Heart left ventricle (tissue), 16 donors: ENCODE measurements at regions not wholly inside any gene's neighbourhood (a gene's known extent, or its start where the extent isn't known, plus 50 kb on each side); places are given as distances from the start of the nearest gene placed in this dataset.

Experiments
- ATAC-seq, 4 donors: fragments of 200-7000 bp; cut with Tn5 transposase; one replicate each; pipeline ENCODE4 v1.9.1; 2020 to 2022; ENCODE audit warnings: moderate library complexity in 4 of 4, mild to moderate bottlenecking in 3 of 4, moderate number of reproducible peaks in 1 of 4
- DNase-seq, 5 donors: peaks; one replicate each; pipeline ENCODE4 v3.0.0-alpha.2; 2020
- H3K27ac ChIP-seq, 12 donors: fragments of 200-600 bp; sonication (generic) in 4 of 12; one replicate each; pipeline versions ENCODE4 v1.5.0 to v1.8.0; 2016 to 2022; ENCODE audit warnings: mild to moderate bottlenecking in 2 of 12
- H3K27me3 ChIP-seq, 9 donors: fragments of 200-600 bp; sonication (generic) in 2 of 9; one replicate each; pipeline versions ENCODE4 v1.5.1 to v1.8.0; 2016 to 2022; ENCODE audit warnings: mild to moderate bottlenecking in 3 of 9
- H3K36me3 ChIP-seq, 9 donors: fragments of 200-600 bp; sonication (generic) in 2 of 9; one replicate each; pipeline versions ENCODE4 v1.5.0 to v1.8.0; 2018 to 2022; ENCODE audit warnings: mild to moderate bottlenecking in 2 of 9
- H3K4me1 ChIP-seq, 12 donors: fragments of 200-600 bp; sonication (generic) in 4 of 12; one replicate each; pipeline versions ENCODE4 v1.5.0 to v1.8.0; 2016 to 2022; ENCODE audit warnings: mild to moderate bottlenecking in 3 of 12
- H3K4me3 ChIP-seq, 12 donors: fragments of 200-600 bp; sonication (generic) in 4 of 12; one replicate each; pipeline versions ENCODE4 v1.5.0 to v1.8.0; 2017 to 2022; ENCODE audit warnings: mild to moderate bottlenecking in 9 of 12, moderate library complexity in 4 of 12
- H3K9me3 ChIP-seq, 12 donors: fragments of 200-600 bp; sonication (generic) in 4 of 12; one replicate each; pipeline versions ENCODE4 v1.5.0 to v1.8.0; 2016 to 2022; ENCODE audit warnings: mild to moderate bottlenecking in 1 of 12
- CTCF ChIP-seq, 12 donors: fragments of 200-600 bp; sonication (generic) in 4 of 12; IDR thresholded peaks; one replicate each; pipeline versions ENCODE4 v1.5.0 to v1.8.0; 2018 to 2022; ENCODE audit warnings: antibody characterized with exemption in 12 of 12, mild to moderate bottlenecking in 5 of 12
- POLR2A ChIP-seq, 2 donors: fragments of 450-650 bp; IDR thresholded peaks; one replicate each; pipeline ENCODE4 v1.6.1; 2017; ENCODE audit warnings: antibody characterized with exemption in 2 of 2, mild to moderate bottlenecking in 2 of 2, moderate library complexity in 2 of 2
- WGBS, 4 donors: extraction: QIAGEN DNeasy Blood & Tissue Kit in 2 of 4; methylation state at CpG; one replicate each; pipeline versions ENCODE4 v1.1.5 to v1.1.7; 2013 to 2018; 5-methylcytosine and 5-hydroxymethylcytosine counted together
- intact Hi-C, 10 donors: fragments of 100-400 bp; cut with DNase I; formaldehyde crosslinking; loops; one replicate each; pipeline versions ENCODE4 v1.11.1 to v1.14.2; 2022
- donor health status: ischemic (EF 13 %, LVEDD 7.1; RV severe dilation, severe dysfunction).
- donor health status: healthy with polysubstance abuse.
- donor health status: DM: no; HTN: yes; CAD: no.
- donor health status: DM: no; HTN: no; CAD: no.
- donor health status: ischemic (EF 25% LVEDD 6.9; RV normal size, moderate dysfunction).
- donor health status: ischemic (EF 25% LVEDD 5.7; RV mildly dilated, moderate dysfunction).
- donor health status: healthy.
- donor health status: DM: yes; HTN: yes; CAD: no.
- donor health status: ischemic (EF 35%, LVEDD 5.7; RV mildly dilated, moderate dysfunction).
- donor health status: nonischemic (EF 11% LVEDD 7.7; RV severe dilation, severe dysfunction).
- donor health status: DM: yes; HTN: yes; CAD: no.
- donor health status: PGD.
- donor health status: ischemic (EF 29% LVEDD 5.4; RV normal size, mild dysfunction).
- donor health status: nonischemic (EF 23%, LVEDD 6.1; RV moderate dilation, normal function).

GRCh38 chr4:62927574-62927973 is 1481.7 kb downstream of the TECRL start:
- TF ChIP-seq CTCF (IDR thresholded peaks at IDR 0.05) (no peak), POLR2A (IDR thresholded peaks at IDR 0.05) (no peak)
- Histone ChIP-seq H3K9me3 (no peaks in the 10 kb centered on the region), H3K4me1 (peaks cover 0 to 3% (median 0%) of the 10 kb centered on the region in 12 donors), H3K27ac (peak overlapping the region in 3 of 12 donors; percentile 2 to 31 (median 7)), H3K4me3 (no peak overlapping the region), H3K36me3 (no peaks in the 10 kb centered on the region), H3K27me3 (no peaks in the 10 kb centered on the region)
- 29 to 39% (median 34%) methylated on average over 3 of the region's 3 CpGs for WGBS, 4 donors
- peak in 1 of 4 donors; percentile 29 for ATAC-seq
- intact Hi-C loops = no loop called here
- DNase-seq = no peak

GRCh38 chr4:62923783-62924182 is 1485.5 kb downstream of the TECRL start:
- ATAC-seq (no peak), DNase-seq (no peak)
- Histone ChIP-seq H3K27ac (no peak overlapping the region), H3K4me3 (no peak overlapping the region), H3K36me3 (no peaks in the 10 kb centered on the region), H3K9me3 (no peaks in the 10 kb centered on the region), H3K4me1 (no peaks in the 10 kb centered on the region), H3K27me3 (no peaks in the 10 kb centered on the region)
- intact Hi-C loops = no loop called here
- TF ChIP-seq POLR2A (IDR thresholded peaks at IDR 0.05) (no peak), CTCF (IDR thresholded peaks at IDR 0.05) (no peak)
- 77 to 82% (median 79%) methylated on average over 4 of the region's 4 CpGs for WGBS, 4 donors

- no peak overlapping the region for H3K27ac ChIP-seq
- H3K4me1 ChIP-seq = no peaks in the 10 kb centered on the region
- H3K9me3 ChIP-seq = no peaks in the 10 kb centered on the region
- H3K36me3 ChIP-seq = no peaks in the 10 kb centered on the region
- TF ChIP-seq CTCF (IDR thresholded peaks at IDR 0.05) = no peak
- TF ChIP-seq POLR2A (IDR thresholded peaks at IDR 0.05) = no peak
- DNase-seq (no peak), ATAC-seq (peak; percentile 70 to 98 (median 84))
- H3K27me3 ChIP-seq = no peaks in the 10 kb centered on the region
- WGBS, 4 donors = 26 to 41% (median 32%) methylated on average over 2 of the region's 2 CpGs
- no peak overlapping the region for H3K4me3 ChIP-seq
- intact Hi-C loops = no loop called here
Measured at GRCh38 chr4:62917649-62918048, 1491.6 kb downstream of the TECRL start.

- no peak overlapping the region for H3K4me3 ChIP-seq
- intact Hi-C loops = no loop called here
- no peaks in the 10 kb centered on the region for H3K4me1 ChIP-seq
- no peak overlapping the region for H3K27ac ChIP-seq
- 55 to 72% (median 66%) methylated on average over 4 of the region's 4 CpGs for WGBS, 4 donors
- no peaks in the 10 kb centered on the region for H3K36me3 ChIP-seq
- ATAC-seq (no peak), DNase-seq (no peak)
- no peaks in the 10 kb centered on the region for H3K27me3 ChIP-seq
- TF ChIP-seq POLR2A (IDR thresholded peaks at IDR 0.05) = no peak
- TF ChIP-seq CTCF (IDR thresholded peaks at IDR 0.05) = no peak
- no peaks in the 10 kb centered on the region for H3K9me3 ChIP-seq
Measured at GRCh38 chr4:62914758-62915157, 1494.5 kb downstream of the TECRL start.
